ENCODE measurements at regions not wholly inside any gene's neighbourhood (a gene's known extent, or its start where the extent isn't known, plus 50 kb on each side); places are given as distances from the start of the nearest gene placed in this dataset.
"Not testable (repeated sequence)": the region's sequence is repeated elsewhere in the genome, so short reads cannot be mapped to it uniquely, and the experiment has no call there.

- not testable (repeated sequence) for DNase-seq
These were observed 1205.3 kb downstream of the SLC16A7 start for GRCh38 chr12:60801166-60801565.

- no peak for DNase-seq
These were observed 1207.3 kb downstream of the SLC16A7 start for GRCh38 chr12:60803147-60803546.

GRCh38 chr12:60805364-60805763 lies 1209.5 kb downstream of the SLC16A7 start:
- no peak for DNase-seq

- no peak for DNase-seq
These were observed 1224.0 kb downstream of the SLC16A7 start for GRCh38 chr12:60819794-60820193.

GRCh38 chr12:60822580-60822979 lies 1226.8 kb downstream of the SLC16A7 start:
- no peak for DNase-seq

GRCh38 chr12:60830381-60830780 lies 1234.6 kb downstream of the SLC16A7 start:
- no peak for DNase-seq

GRCh38 chr12:60832290-60832689 lies 1236.5 kb downstream of the SLC16A7 start:
- no peak for DNase-seq

GRCh38 chr12:60834372-60834771 lies 1238.5 kb downstream of the SLC16A7 start:
- no peak for DNase-seq

- DNase-seq: no peak
These were observed 1239.0 kb downstream of the SLC16A7 start for GRCh38 chr12:60834806-60835205.

- no peak for DNase-seq
These were observed 1240.8 kb downstream of the SLC16A7 start for GRCh38 chr12:60836651-60837050.

- DNase-seq: no peak
These were observed 1246.4 kb downstream of the SLC16A7 start for GRCh38 chr12:60842181-60842580.

- DNase-seq: no peak
These were observed 1248.3 kb downstream of the SLC16A7 start for GRCh38 chr12:60844101-60844500.

GRCh38 chr12:60844875-60845274 lies 1249.0 kb downstream of the SLC16A7 start:
- no peak for DNase-seq

- DNase-seq: no peak
These were observed 1249.9 kb downstream of the SLC16A7 start for GRCh38 chr12:60845696-60846095.

- DNase-seq: no peak
These were observed 1251.5 kb downstream of the SLC16A7 start for GRCh38 chr12:60847281-60847680.

- no peak for DNase-seq
These were observed 1253.9 kb downstream of the SLC16A7 start for GRCh38 chr12:60849723-60850122.

GRCh38 chr12:60853407-60853806 lies 1257.6 kb downstream of the SLC16A7 start:
- DNase-seq: no peak

- DNase-seq: no peak
These were observed 1267.6 kb downstream of the SLC16A7 start for GRCh38 chr12:60863421-60863820.

- no peak for DNase-seq
These were observed 1276.4 kb downstream of the SLC16A7 start for GRCh38 chr12:60872219-60872618.

- no peak for DNase-seq
These were observed 1277.3 kb downstream of the SLC16A7 start for GRCh38 chr12:60872850-60873713.

- DNase-seq: no peak
These were observed 1278.3 kb downstream of the SLC16A7 start for GRCh38 chr12:60874091-60874490.

GRCh38 chr12:60920841-60921495 lies 1325.1 kb downstream of the SLC16A7 start:
- DNase-seq: no peak

GRCh38 chr12:60921541-60921940 lies 1325.7 kb downstream of the SLC16A7 start:
- DNase-seq: no peak

- no peak for DNase-seq
These were observed 1330.4 kb downstream of the SLC16A7 start for GRCh38 chr12:60926256-60926655.
